Neural progenitor cell (in vitro differentiated cells): ENCODE measurements at regions not wholly inside any gene's neighbourhood (a gene's known extent, or its start where the extent isn't known, plus 50 kb on each side); places are given as distances from the start of the nearest gene placed in this dataset.

Experiments used
- EZH2phosphoT487 ChIP-seq: fragments of 200-600 bp; sonication (generic); IDR thresholded peaks from 2 replicates; pipeline ENCODE4 v1.6.1; 2017; ENCODE audit warnings: antibody characterized with exemption
- TF ChIP-seq, protein P1 (sequence below): fragments of 200-600 bp; sonication (generic); IDR thresholded peaks from 2 replicates; pipeline ENCODE4 v1.5.1; 2017; ENCODE audit warnings: antibody characterized with exemption, mild to moderate bottlenecking

DNA sequence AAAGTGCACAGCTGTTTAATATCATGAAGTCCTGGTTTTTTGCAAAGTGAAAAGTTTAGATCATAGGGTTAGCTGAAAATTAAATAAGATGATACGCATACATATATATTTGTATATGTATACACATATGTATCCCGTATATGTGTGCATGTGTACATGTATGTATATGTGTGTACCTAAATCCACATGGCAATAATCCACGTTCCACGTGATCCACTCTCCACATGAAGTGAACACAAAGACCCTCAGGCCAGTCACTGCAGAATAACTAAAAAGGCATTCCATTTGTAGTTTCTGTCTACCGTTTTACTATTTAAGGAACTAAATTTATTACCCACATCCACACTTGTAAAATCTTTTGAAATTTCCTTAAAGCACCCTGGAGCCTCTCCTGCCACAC, 294.9 kb downstream of the FOXA2 start:
- TF ChIP-seq, protein P1, sequence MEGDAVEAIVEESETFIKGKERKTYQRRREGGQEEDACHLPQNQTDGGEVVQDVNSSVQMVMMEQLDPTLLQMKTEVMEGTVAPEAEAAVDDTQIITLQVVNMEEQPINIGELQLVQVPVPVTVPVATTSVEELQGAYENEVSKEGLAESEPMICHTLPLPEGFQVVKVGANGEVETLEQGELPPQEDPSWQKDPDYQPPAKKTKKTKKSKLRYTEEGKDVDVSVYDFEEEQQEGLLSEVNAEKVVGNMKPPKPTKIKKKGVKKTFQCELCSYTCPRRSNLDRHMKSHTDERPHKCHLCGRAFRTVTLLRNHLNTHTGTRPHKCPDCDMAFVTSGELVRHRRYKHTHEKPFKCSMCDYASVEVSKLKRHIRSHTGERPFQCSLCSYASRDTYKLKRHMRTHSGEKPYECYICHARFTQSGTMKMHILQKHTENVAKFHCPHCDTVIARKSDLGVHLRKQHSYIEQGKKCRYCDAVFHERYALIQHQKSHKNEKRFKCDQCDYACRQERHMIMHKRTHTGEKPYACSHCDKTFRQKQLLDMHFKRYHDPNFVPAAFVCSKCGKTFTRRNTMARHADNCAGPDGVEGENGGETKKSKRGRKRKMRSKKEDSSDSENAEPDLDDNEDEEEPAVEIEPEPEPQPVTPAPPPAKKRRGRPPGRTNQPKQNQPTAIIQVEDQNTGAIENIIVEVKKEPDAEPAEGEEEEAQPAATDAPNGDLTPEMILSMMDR, result no peak
- TF ChIP-seq EZH2phosphoT487, result no peak
